ENCODE measurements at regions not wholly inside any gene's neighbourhood (a gene's known extent, or its start where the extent isn't known, plus 50 kb on each side); places are given as distances from the start of the nearest gene placed in this dataset.
"Not testable (repeated sequence)": the region's sequence is repeated elsewhere in the genome, so short reads cannot be mapped to it uniquely, and the experiment has no call there.

DNA sequence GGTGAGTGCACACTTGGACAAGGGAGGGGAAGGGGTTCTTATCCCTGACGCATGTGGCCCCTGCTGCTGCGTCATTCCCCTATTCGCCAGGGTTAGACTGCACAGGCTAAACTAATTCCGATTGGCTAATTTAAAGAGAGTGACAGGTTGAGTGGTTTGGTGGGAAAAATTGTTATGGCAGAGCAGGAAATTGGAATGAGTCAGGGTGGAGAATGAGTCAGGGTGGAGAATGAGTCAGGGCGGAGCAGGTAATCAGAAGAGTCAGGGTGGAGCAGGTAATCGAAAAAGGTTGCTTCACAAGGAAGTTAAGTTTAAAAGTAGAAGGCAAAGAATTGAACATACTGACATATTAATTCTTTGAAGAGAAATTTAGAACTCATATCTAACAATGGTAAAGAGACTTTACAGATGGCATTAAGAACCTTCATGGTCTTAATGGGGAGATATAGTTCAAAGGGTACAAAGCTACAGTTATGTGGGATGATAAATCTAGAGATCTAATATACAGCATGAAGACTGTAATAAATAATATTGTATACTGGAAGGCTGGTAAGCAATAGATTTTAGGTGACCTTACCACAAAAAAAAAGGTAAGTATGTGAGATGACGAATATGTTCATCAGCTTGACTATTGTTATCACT, 60.5 kb upstream of the XPO1 start:
- H3K36me3 ChIP-seq (ENCODE audit: control insufficient read depth in 2 of 4, insufficient read depth in 4 of 4, low read length in 3 of 4); H4K5ac ChIP-seq (ENCODE audit: insufficient read length, low read depth, low read length); H3K9ac ChIP-seq (replicated peaks in 1 of 4; ENCODE audit: extremely low read depth in 1 of 4, low read depth in 3 of 4, low read length in 3 of 4); H3K79me2 ChIP-seq (ENCODE audit: control insufficient read depth in 1 of 2, insufficient read depth in 2 of 2, low read length in 2 of 2); H4K8ac ChIP-seq (ENCODE audit: extremely low read depth, insufficient read depth, low read length); H4K20me1 ChIP-seq (replicated peaks in 1 of 2; ENCODE audit: control insufficient read depth in 1 of 2, insufficient read depth in 2 of 2, low read length in 2 of 2); H3K4me2 ChIP-seq (ENCODE audit: insufficient read depth in 1 of 2, low read depth in 2 of 2, low read length in 2 of 2); H3K4ac ChIP-seq (replicated peaks; ENCODE audit: insufficient read length, low read depth, low read length); H3K9me3 ChIP-seq (ENCODE audit: insufficient read depth in 2 of 2, low read depth in 1 of 2, low read length in 1 of 2); H3K4me3 ChIP-seq (ENCODE audit: extremely low read depth in 1 of 4, insufficient read depth in 2 of 4, low read depth in 3 of 4, low read length in 4 of 4); H2AK5ac ChIP-seq (ENCODE audit: low read depth, low read length); FAIRE-seq; H2BK120ac ChIP-seq (replicated peaks; ENCODE audit: low read depth, low read length); H2BK5ac ChIP-seq (ENCODE audit: low read depth, low read length); H3K27ac ChIP-seq (ENCODE audit: low read depth, low read length); H3K56ac ChIP-seq (replicated peaks; ENCODE audit: insufficient read length, low read depth, low read length); DNase-seq (ENCODE audit: low read depth in 1 of 2, low spot score in 2 of 2); H2AFZ ChIP-seq (ENCODE audit: low read length); H3K23me2 ChIP-seq (ENCODE audit: low read depth, low read length); H3K23ac ChIP-seq (ENCODE audit: insufficient read length); H3K27me3 ChIP-seq (replicated peaks in 1 of 4; ENCODE audit: control insufficient read depth in 3 of 4, extremely low read depth in 1 of 4, insufficient read depth in 3 of 4, low read length in 3 of 4); H3K14ac ChIP-seq (ENCODE audit: insufficient read length); H2BK15ac ChIP-seq (ENCODE audit: low read length); H4K91ac ChIP-seq (replicated peaks; ENCODE audit: insufficient read length, low read length); H3K79me1 ChIP-seq (ENCODE audit: low read depth, low read length): not testable (repeated sequence)
- ChIA-PET CTCF (ENCODE audit: partially characterized antibody) (interaction anchor here (0.6 to 1.4 kb wide), 6 partner anchors 10 to 46 kb away, joined by 3 to 4 read pairs (median 3); no protein-coding TSS in a partner anchor), POLR2A (ENCODE audit: partially characterized antibody) (interaction anchor here (1.2 to 5.4 kb wide), 6 partner anchors 8 to 61 kb away, joined by 3 to 46 read pairs (median 6); partner anchors contain the start of gene XPO1)
- 94% methylated on average over 7 of the region's 7 CpGs; no CpG with 5 or more reads in 1 of the 2 experiments for WGBS, 2 experiments (ENCODE audit: extremely low coverage in 1 of 2, insufficient coverage in 1 of 2, insufficient read length in 1 of 2, insufficient replicate concordance in 2 of 2, low coverage in 1 of 2, low lambda C conversion rate in 2 of 2, missing lambda C conversion rate in 1 of 2)
- Histone ChIP-seq H3K4me1 (replicated peaks in 1 of 4; ENCODE audit: control insufficient read depth in 3 of 4, insufficient read depth in 4 of 4, low read length in 3 of 4) (peaks cover 0 to 12% (median 5%) of the 10 kb centered on the region in 4 experiments; a peak in 4 of 7 replicates), H2BK20ac (ENCODE audit: low read length) (peak overlapping the region; percentile 57; the same call in 1 of the 2 replicates), H3K18ac (ENCODE audit: extremely low read depth, low read length) (peak overlapping the region; percentile 79; the same call in 1 of the 2 replicates), H2BK12ac (ENCODE audit: low read depth, low read length) (0 out of 2 replicates have a peak overlapping the region, but pooled peaks have one; percentile 13)

Measured in H1 (cell line).